GM21717 (cell line): ENCODE measurements at regions not wholly inside any gene's neighbourhood (a gene's known extent, or its start where the extent isn't known, plus 50 kb on each side); places are given as distances from the start of the nearest gene placed in this dataset.

Source experiments
- ATAC-seq: cut with Tn5 transposase; IDR thresholded peaks from one replicate; pipeline ENCODE4 v1.9.1; 2021; ENCODE audit warnings: mild to moderate bottlenecking, moderate library complexity; ENCODE audit not compliant: unreplicated experiment

DNA sequence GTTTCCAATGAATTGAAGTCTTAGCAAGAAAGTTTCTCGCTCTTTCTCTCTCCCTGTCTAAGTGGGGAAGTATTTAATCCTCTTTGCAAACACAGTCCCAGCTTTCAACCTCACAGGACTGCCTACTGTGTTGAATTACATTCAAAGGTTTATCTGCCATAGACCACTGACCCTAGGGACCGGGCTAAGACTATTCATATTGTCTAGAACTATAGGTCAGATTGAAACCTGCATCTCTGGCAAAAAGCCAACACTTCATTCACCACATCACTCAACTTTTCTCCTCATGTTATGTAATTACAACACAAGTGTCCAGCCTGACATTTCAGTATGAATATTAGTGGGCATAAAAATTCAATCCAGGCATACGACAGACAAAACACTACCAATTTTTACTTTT, 314.7 kb upstream of the RSPO3 start:
- ATAC-seq: peak; percentile 13

DNA sequence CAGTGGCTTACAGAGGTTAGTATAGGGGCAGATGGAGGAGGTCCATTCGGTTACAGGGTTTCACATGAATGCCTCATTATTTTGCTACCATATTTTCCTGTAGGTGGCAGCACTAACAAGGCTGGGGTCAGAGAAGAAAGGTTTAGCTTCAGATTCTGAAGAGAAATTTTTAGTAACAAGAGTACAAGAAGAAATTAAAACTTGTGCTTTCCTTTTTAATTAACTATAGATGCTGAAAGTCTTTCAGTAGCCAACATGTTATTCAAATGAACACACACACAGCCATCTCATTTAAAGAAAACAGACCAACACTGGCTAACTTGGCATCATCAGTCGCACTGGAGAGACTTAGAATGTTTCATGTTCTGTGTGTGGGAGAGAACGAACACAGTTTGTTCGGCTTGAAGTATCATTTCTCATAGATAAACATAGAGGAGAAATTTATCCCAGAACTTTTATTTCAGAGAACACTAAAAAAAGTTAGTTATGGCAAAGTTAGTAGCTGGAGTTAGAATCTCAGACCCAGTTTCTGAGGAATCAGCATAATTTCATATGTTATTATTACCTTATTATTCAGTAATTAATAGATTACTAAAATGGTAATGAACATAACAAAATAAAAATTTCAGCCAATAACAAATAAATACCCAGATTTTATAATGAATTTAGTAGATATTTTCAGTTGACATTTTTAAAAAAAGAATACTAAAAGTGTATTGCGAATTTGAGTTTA, 314.0 kb upstream of the RSPO3 start:
- ATAC-seq: peak; percentile 90

DNA sequence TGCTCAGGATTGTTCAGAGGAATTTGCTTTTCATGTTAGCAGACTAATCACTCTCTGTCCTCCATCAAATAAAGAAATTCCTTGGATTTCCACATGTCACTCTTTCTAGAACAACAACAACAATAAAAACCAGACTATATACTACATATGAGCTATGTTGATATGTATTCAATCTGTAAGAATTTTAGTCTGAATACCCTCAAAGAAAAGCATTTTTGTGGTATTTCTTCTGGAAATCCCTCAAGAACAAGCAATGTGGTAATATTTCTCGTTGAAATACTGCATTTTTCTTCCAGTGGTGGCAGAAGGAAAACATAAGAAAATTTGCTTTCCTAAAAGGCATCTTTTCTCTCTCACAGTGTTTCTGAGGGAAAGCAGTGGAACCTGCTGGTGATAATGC, 312.6 kb upstream of the RSPO3 start:
- no peak for ATAC-seq

DNA sequence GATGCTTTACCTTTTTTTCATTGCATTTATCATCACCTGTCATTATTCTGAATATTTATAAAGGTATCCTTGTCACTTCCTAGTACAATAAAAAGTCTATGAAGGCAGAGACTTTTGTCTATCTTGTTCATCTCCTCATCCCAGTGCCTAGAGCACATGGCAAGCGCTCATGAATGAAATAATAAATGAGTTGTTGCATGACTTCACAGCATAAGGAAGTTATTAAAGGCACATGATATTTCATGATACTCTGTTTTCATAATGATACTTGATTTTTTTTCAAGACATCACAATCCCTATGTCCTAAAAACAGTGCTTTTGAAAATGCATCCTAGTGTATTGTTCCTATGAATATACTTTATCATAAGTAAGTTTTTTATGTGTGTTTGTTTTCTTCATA, 310.6 kb upstream of the RSPO3 start:
- ATAC-seq: no peak

DNA sequence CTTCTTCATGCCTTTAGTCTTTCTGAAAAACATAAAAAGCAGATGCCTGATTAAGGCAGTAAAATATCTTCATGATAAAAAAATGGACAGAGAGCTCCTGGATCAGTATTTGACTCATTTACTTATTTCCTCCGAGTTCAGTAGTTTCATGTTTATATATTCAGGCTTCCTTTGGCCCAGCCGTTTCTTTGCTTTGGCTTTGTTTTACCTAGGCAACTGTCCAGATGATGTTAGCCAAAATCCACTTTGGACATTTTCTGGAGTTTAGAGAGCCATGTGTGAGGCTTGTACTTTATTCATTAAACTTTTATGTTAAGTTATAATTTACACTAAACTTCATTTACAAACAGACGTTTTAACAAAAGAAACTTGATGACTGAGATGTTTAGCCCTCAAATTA, 307.1 kb upstream of the RSPO3 start:
- ATAC-seq: no peak

DNA sequence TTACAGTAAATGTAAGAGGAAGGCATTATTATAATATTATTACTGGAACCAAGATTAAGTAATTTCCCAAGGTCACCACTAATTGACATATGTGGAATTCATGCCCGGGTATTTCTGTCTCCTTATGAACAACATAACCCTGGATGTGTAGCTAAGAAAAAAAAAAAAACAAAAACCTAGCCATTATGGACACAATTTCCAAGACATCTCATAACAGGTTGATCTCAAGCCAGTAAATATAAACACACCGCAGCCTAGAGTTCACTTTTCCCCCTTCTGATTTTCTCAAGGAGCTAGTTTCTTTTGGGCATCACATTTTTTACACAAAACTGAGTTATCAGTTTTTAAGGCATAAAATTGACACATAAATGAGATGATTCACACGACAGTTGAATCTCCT, 306.5 kb upstream of the RSPO3 start:
- no peak for ATAC-seq

DNA sequence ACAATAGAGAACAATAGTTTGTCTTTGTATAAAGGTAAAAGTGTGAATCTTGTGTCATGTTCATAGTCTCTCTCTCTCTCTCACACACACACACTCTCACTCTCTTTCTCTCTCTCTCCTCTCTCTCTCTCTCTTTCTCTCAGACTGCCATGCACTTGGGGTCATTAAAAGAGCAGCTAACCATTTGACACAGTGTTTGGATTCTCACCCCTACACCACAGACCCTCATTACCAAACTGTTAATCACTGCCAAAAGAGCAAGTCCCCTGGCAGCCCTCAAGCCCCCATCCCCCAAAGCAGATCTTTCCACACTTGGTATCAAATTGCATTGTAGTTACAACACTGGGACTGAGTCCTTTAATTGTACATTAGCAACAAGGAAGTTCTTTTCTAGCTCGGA, 305.8 kb upstream of the RSPO3 start:
- no peak for ATAC-seq

DNA sequence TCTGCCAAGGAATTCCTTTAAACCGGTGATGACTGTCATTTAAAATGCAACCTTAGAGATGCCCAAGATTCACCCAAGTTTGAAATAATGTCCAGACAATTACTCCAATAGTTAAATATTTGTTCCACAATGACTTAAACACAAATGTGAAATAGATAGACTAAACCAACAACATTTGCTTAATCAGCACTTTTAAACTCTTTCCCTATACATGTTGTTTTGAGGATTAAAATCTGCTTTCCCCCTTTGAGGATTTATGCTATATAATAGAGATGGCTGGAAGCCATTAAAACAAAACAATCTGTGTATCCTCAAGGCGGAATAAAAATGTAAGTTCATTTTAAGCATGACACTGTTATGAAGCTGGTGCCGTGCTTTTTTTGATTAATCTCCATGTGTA, 297.8 kb upstream of the RSPO3 start:
- ATAC-seq: no peak

DNA sequence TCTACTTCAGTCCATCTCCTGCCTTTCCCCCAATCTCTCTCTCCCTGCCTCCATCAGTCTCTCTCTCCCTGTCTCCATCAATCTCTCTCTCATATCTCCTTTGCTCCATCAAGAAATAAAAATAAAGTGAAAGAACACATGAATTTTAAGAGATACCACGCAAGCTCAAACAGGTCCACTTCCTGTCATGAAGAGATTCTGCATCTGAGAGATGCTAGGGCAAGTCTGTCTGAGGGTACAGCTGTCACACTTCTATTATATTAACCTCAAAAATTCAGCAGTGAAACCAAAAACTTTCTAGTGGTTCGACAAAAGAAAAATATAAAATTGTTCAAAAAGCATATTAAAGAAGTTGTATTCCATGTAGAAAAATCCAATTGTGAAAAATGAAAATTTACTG, 296.8 kb upstream of the RSPO3 start:
- no peak for ATAC-seq

DNA sequence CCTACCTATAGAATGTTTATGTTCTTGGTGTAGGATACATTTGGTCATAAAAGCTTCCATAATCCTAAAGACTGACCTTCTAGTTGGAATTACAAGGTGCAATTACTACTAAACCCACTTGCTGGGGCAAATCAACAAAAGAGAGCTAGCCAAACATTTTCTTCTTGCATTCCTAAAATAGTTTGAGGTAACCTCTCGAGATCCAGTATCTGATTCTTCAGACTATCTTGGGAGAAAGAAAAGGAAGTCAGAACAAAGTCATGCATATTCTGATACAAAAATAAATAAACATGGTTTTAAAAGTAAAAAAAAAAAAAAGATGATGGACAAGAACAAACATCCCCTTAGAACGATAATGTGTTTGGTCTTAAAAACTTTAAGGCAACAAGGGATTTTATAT, 294.2 kb upstream of the RSPO3 start:
- no peak for ATAC-seq

DNA sequence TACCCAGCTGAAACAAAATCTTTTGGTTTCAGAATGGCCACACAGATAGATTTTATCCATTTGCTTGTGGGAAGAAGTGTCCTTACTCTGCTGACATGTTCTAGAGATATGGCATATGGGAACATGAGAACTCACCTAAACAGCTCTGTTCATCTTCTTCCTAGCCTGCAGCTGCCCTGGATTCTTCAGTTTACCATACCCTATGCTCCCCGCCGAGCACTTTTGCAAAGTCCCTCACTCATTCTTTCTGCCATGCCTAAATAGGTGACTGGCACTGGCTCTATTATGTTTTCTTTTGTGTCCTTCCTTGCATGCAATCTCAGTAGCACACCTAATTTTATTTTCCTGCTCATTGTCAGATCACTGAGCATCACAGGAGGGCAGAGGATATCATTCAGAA, 293.7 kb upstream of the RSPO3 start:
- ATAC-seq: no peak

DNA sequence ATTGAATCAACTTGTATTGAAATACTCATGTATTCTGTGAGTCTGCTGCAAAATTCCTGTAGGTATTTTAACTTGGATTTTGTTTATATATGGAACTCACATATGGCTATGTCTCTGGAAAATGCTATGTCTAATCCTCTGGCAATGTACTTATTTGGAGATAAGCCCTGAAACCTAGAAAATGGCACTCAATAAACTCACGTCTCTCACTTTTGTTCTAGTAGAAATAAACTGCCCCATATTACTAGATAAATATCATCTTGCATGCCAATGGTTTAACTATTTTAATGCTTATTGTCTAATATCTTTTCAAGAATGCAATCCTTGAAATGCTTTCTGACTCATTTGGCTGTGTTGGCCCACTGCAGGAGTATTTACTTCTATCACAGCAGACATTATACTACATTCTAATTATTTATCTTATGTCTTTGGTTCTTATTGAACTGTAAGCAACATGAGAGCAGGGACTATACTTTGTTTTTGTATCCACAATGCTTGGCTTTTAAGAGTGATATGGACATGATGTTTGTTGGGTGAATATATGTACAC, 292.2 kb upstream of the RSPO3 start:
- ATAC-seq: no peak

DNA sequence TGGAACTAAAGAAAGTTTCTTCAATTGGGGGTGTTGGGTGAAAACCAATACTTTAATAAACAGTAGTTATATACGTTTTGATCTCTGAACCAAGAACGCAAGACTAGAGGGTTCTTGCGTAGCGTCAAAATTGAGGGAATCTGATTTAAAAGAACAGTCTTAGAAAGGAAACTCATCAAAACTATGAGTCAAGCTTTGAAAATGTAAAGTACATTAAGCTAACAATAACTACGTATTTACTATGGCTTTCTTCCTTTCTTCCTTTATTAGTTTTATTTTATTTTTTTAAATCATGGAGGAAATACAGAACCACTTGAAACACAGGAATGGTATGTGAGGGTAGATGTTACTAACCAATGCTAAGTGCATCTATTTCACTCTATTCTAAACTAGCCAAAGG, 287.0 kb upstream of the RSPO3 start:
- no peak for ATAC-seq

DNA sequence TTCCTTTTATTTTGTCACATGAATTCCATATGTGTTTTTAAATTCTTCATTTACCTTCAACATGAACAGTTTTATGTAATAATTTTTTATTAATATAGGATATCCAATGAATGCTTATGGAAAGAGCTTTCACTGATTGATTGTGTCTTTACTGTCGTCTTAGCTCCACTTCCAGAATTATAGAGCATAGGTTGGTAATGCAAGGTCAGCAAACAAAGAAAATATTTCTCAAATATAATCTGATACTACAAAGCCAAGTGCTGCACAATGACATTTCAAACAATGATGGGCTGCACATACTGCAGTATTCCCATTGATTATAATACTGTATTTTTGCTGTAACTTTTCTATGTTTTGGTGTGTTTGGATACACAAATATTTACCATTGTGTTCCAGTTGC, 275.7 kb upstream of the RSPO3 start:
- ATAC-seq: no peak

DNA sequence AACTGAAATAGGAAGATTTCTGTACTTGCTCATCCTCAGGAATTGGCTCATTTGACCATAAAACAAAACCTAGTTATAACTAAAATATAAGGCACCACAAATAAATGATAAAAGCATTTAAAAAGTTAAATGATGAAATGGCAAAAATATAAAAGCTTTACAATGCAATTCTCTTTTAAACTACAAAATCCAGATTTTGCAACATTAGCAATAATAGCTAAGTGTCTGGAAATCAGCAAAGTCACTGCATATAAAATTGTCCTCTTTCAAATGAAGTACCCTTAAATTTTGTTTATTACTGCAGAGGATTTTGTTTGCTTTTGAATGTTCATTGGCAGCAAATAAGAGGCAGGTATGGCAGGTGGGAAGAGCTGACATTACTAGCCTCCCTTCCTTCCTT, 270.4 kb upstream of the RSPO3 start:
- ATAC-seq: no peak

DNA sequence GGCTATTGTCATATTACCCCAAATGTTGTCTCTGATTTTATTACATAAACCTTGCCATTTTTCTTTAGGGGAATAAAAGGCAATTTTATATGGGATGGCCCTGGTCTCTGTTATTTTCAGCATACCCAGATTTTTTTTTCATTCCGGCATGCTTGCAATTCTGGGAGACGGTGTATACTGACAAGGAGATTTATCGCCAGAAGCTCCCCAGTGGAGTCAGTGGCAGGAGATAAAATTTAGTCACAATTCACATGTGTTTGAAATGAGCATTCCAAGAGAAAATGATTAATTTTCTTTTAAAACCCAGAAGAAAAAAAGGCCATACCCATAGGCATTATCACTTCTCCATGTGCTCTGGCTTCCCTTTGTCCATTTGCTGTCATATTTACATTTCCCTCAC, 250.8 kb upstream of the RSPO3 start:
- no peak for ATAC-seq

DNA sequence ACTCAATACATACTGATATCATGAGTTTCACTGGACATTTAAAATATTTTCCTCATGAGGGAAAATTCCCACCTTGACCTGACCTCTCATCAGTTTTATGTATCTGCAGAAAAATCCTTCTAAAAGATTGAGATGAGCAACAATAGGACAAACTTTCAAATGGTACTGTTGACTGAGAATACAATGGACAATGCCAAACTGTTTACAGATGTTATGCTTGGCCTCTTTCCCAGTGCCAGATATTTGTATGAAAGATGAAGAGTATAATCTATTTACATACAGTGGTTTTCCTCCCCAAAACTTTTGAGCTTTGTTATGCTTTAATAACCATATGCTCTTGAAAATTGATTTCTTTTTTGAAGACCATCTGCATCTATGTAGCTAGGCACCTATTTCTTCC, 245.1 kb upstream of the RSPO3 start:
- ATAC-seq: no peak

DNA sequence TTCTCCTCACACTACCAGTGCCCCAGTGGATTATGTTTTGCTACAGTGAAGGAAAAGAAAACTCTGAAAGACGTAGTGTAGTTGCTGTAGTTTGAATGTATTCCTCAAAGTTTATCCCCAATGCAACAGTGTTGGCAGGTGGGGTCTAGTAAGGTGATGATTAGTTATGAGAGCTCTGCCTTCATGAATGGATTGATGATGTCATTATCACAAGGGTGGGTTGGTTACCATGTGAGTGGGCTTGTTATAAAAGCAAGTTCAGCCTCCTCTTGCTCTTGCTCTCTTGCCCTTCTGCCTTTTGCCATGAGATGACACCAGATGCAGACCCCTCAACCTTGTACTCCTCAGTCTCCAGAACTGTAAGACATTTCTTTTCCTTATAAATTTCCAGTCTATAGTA, 244.7 kb upstream of the RSPO3 start:
- ATAC-seq: no peak

DNA sequence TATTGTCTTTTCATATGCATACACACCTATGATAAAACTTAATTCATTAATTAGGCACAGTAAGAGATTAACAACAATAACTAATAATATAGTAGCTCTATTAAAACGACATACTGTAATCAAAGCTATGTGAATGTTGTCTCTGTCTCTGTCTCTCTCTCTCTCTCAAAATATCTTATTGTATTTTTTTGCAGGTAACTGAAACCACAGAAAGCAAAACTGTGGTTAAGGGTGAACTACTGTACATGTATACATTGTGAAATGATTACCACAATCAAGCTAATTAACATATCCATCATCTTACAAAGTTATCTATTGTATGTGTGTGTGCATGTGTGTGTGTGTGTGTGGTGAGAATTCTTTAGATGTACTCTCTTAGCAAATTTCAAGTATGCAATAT, 242.0 kb upstream of the RSPO3 start:
- no peak for ATAC-seq

DNA sequence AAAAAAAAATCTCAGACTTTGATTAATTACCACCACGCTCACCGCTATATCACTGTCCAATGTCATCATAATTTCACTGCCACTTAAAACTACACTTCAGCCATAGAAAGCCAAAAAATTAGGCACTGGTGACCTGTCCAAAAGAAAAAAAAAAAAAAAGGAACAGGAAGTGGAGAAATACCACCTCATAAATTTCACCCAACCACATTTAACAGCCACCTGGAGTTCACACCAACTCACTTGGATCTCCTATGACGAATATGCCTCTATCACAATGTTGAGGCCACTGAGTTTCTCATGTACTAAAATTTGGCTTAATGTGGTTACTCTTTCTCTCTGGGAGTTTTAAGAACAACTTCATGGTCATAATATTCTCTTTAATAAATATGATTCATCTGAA, 237.5 kb upstream of the RSPO3 start:
- no peak for ATAC-seq

DNA sequence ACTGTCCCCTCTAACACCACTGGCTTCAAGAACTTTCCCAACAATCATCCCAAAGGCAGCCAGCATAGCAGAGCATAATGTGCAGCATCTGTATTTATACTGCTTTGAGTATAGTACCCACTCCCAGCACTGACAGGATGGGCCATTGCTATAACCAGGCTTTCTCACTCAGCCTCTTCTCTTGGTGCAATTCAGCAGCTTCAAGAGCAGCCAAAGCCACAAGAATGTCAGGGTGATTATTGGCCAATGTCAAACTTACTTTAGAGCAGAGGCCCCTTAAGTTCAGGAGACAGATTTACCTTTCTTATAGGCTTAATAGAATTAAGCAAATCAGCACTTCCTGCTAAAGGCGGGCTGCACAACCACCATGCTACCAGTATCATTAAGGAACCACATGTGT, 232.4 kb upstream of the RSPO3 start:
- ATAC-seq: no peak

DNA sequence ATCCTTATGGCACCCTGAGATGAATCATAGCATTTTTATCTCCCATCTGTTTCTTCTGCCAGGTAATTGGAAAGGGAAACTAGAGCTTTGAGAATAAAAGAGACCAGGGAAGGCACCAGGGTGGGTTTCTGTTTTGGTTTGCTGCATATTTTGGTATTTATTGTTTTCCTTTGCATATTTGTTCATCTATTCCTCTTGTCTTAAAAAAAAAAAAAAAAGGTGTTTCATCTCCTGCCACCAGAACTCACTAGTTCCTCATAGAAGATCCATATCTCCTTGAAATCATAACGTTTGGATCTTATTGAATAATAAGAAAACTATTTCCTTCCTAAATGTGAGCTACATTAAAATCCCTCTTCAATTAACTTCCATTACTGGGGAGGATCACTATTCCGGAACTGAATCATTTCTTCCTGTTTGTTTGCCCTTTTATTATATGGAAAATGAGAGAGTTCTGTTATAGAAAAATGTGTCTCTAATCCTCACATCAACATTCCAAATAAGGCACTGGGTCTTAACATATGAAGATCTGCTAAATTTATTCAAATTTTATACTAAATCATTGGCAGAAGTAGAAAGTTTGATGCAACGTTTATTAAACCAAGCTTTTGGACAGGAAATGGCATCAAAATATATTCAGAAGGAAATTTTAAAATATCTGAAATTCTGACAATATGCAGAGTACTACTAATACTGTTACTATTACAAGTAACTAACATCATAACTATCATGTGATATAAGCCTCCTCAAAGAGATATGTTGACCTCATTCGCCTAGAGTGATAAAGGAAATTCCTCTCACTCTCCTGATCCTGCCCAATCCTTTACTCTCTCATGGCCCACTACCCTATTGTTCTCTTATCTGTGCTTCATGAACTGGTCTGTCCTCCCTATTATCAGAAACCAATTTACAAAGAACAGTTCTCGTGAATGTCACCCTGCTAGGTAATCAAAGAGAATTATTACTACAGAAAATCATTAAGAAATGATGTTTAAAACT, 229.4 kb upstream of the RSPO3 start:
- no peak for ATAC-seq
